ENCODE measurements at regions not wholly inside any gene's neighbourhood (a gene's known extent, or its start where the extent isn't known, plus 50 kb on each side); places are given as distances from the start of the nearest gene placed in this dataset.

GRCh38 chrX:128769495-128769894 lies 717.3 kb upstream of the ACTRT1 start:
- H3K4me2 ChIP-seq (ENCODE audit: low read length): no peak overlapping the region
- H3K9ac ChIP-seq: no peak overlapping the region
- no peaks in the 10 kb centered on the region for H3K4me1 ChIP-seq

GRCh38 chrX:128759745-128760144 lies 707.5 kb upstream of the ACTRT1 start:
- Histone ChIP-seq H3K9me3 (ENCODE audit: control insufficient read depth, low read length) (no peaks in the 10 kb centered on the region), H3K79me2 (no peaks in the 10 kb centered on the region), H3K27me3 (ENCODE audit: control insufficient read depth, insufficient read depth, low read length) (no peaks in the 10 kb centered on the region), H2AFZ (no peak overlapping the region), H3K9ac (no peak overlapping the region), H3K4me2 (ENCODE audit: low read length) (no peak overlapping the region), H3K27ac (no peak overlapping the region), H3K4me1 (no peaks in the 10 kb centered on the region), H3K36me3 (ENCODE audit: control insufficient read depth, insufficient read depth, low read length) (no peaks in the 10 kb centered on the region), H3K4me3 (ENCODE audit: low read depth, low read length) (no peak overlapping the region)
- no peak for TF ChIP-seq CTCF (IDR thresholded peaks at IDR 0.05)

More at GRCh38 chrX:128769495-128769894, 717.3 kb upstream of the ACTRT1 start:
- Histone ChIP-seq H3K9me3 (ENCODE audit: control insufficient read depth, low read length) (no peaks in the 10 kb centered on the region), H2AFZ (no peak overlapping the region), H3K4me3 (ENCODE audit: low read depth, low read length) (no peak overlapping the region), H3K36me3 (ENCODE audit: control insufficient read depth, insufficient read depth, low read length) (no peaks in the 10 kb centered on the region), H3K27ac (no peak overlapping the region), H3K79me2 (no peaks in the 10 kb centered on the region), H3K27me3 (ENCODE audit: control insufficient read depth, insufficient read depth, low read length) (no peaks in the 10 kb centered on the region)
- no peak for TF ChIP-seq CTCF (IDR thresholded peaks at IDR 0.05)

- no peaks in the 10 kb centered on the region for H3K36me3 ChIP-seq (ENCODE audit: control insufficient read depth, insufficient read depth, low read length)
- no peak overlapping the region for H3K4me3 ChIP-seq (ENCODE audit: low read depth, low read length)
- no peaks in the 10 kb centered on the region for H3K9me3 ChIP-seq (ENCODE audit: control insufficient read depth, low read length)
- no peak overlapping the region for H3K4me2 ChIP-seq (ENCODE audit: low read length)
- no peak overlapping the region for H3K9ac ChIP-seq
- no peak overlapping the region for H2AFZ ChIP-seq
- no peak overlapping the region for H3K27ac ChIP-seq
- H3K79me2 ChIP-seq: no peaks in the 10 kb centered on the region
- H3K4me1 ChIP-seq: no peaks in the 10 kb centered on the region
- H3K27me3 ChIP-seq (ENCODE audit: control insufficient read depth, insufficient read depth, low read length): no peaks in the 10 kb centered on the region
- no peak for TF ChIP-seq CTCF (IDR thresholded peaks at IDR 0.05)
These were observed 707.0 kb upstream of the ACTRT1 start for GRCh38 chrX:128759177-128759576.

- no peak overlapping the region for H3K4me3 ChIP-seq (ENCODE audit: low read depth, low read length)
- no peaks in the 10 kb centered on the region for H3K36me3 ChIP-seq (ENCODE audit: control insufficient read depth, insufficient read depth, low read length)
- H3K9ac ChIP-seq: no peak overlapping the region
- no peak overlapping the region for H2AFZ ChIP-seq
- H3K4me2 ChIP-seq (ENCODE audit: low read length): no peak overlapping the region
- no peak for TF ChIP-seq CTCF (IDR thresholded peaks at IDR 0.05)
- H3K79me2 ChIP-seq: no peaks in the 10 kb centered on the region
- no peaks in the 10 kb centered on the region for H3K27me3 ChIP-seq (ENCODE audit: control insufficient read depth, insufficient read depth, low read length)
- H3K9me3 ChIP-seq (ENCODE audit: control insufficient read depth, low read length): no peaks in the 10 kb centered on the region
- H3K27ac ChIP-seq: no peak overlapping the region
- H3K4me1 ChIP-seq: no peaks in the 10 kb centered on the region
These were observed 701.9 kb upstream of the ACTRT1 start for GRCh38 chrX:128754130-128754529.

GRCh38 chrX:128739539-128739938 lies 687.3 kb upstream of the ACTRT1 start:
- Histone ChIP-seq H3K4me1 (no peaks in the 10 kb centered on the region), H3K36me3 (ENCODE audit: control insufficient read depth, insufficient read depth, low read length) (no peaks in the 10 kb centered on the region), H3K27me3 (ENCODE audit: control insufficient read depth, insufficient read depth, low read length) (no peaks in the 10 kb centered on the region), H3K79me2 (no peaks in the 10 kb centered on the region), H3K27ac (no peak overlapping the region), H3K9ac (no peak overlapping the region), H3K4me2 (ENCODE audit: low read length) (no peak overlapping the region), H3K4me3 (ENCODE audit: low read depth, low read length) (no peak overlapping the region), H2AFZ (no peak overlapping the region), H3K9me3 (ENCODE audit: control insufficient read depth, low read length) (no peaks in the 10 kb centered on the region)
- TF ChIP-seq CTCF (IDR thresholded peaks at IDR 0.05): no peak

All from parathyroid adenoma (tissue), 2 donors.